Spinal cord (tissue), 9 donors: ENCODE measurements at regions not wholly inside any gene's neighbourhood (a gene's known extent, or its start where the extent isn't known, plus 50 kb on each side); places are given as distances from the start of the nearest gene placed in this dataset.

Experiments
- DNase-seq, 6 donors: peaks; one replicate each; pipeline versions ENCODE4 v3.0.0 to v3.0.0-alpha.2; 2013 to 2015; ENCODE audit warnings: low spot score in 6 of 6, low read depth in 4 of 6
- H3K27ac ChIP-seq: one replicate; pipeline ENCODE4 v1.5.1; 2013; ENCODE audit warnings: low read depth, low read length, control low read depth
- H3K27me3 ChIP-seq: one replicate; pipeline ENCODE4 v1.6.1; 2013; ENCODE audit warnings: low read length; ENCODE audit not compliant: control insufficient read depth, insufficient read depth
- H3K36me3 ChIP-seq: one replicate; pipeline ENCODE4 v1.6.1; 2013; ENCODE audit warnings: low read length; ENCODE audit not compliant: control insufficient read depth, insufficient read depth
- H3K4me1 ChIP-seq: one replicate; pipeline ENCODE4 v1.6.1; 2013; ENCODE audit warnings: low read length; ENCODE audit not compliant: control insufficient read depth, insufficient read depth
- H3K4me3 ChIP-seq: one replicate; pipeline ENCODE4 v1.5.1; 2013; ENCODE audit warnings: low read depth, low read length, control low read depth
- H3K9me3 ChIP-seq: one replicate; pipeline ENCODE4 v1.6.1; 2013; ENCODE audit warnings: low read length; ENCODE audit not compliant: control insufficient read depth, insufficient read depth
- WGBS: methylation state at CpG from one replicate; pipeline ENCODE4 v1.1.5; 2013; ENCODE audit warnings: missing lambda C conversion rate; ENCODE audit not compliant: insufficient coverage; 5-methylcytosine and 5-hydroxymethylcytosine counted together
- donor health status: healthy.

GRCh38 chr5:23274171-23274570 is 233.2 kb upstream of the PRDM9 start:
- no peaks in the 10 kb centered on the region for H3K36me3 ChIP-seq
- no CpG with 5 or more reads among the region's 3 CpGs for WGBS
- H3K4me1 ChIP-seq: no peaks in the 10 kb centered on the region
- no peak overlapping the region for H3K27ac ChIP-seq
- H3K9me3 ChIP-seq: no peaks in the 10 kb centered on the region
- peak in 1 of 6 donors; percentile 2 for DNase-seq
- H3K27me3 ChIP-seq: no peaks in the 10 kb centered on the region
- no peak overlapping the region for H3K4me3 ChIP-seq

GRCh38 chr5:23269981-23270380 is 237.4 kb upstream of the PRDM9 start:
- Histone ChIP-seq H3K27ac (no peak overlapping the region), H3K4me3 (no peak overlapping the region), H3K9me3 (no peaks in the 10 kb centered on the region), H3K27me3 (no peaks in the 10 kb centered on the region), H3K36me3 (no peaks in the 10 kb centered on the region), H3K4me1 (no peaks in the 10 kb centered on the region)
- WGBS: 100% methylated on average over 1 of the region's 2 CpGs
- DNase-seq: no peak

- no peak for DNase-seq
- 63% methylated on average over 7 of the region's 10 CpGs for WGBS
- H3K27ac ChIP-seq: no peak overlapping the region
- no peaks in the 10 kb centered on the region for H3K9me3 ChIP-seq
- H3K4me3 ChIP-seq: no peak overlapping the region
- no peaks in the 10 kb centered on the region for H3K27me3 ChIP-seq
- no peaks in the 10 kb centered on the region for H3K36me3 ChIP-seq
- H3K4me1 ChIP-seq: no peaks in the 10 kb centered on the region
These were observed 239.3 kb upstream of the PRDM9 start for GRCh38 chr5:23268136-23268535.

- Histone ChIP-seq H3K27ac (no peak overlapping the region), H3K27me3 (no peaks in the 10 kb centered on the region), H3K9me3 (no peaks in the 10 kb centered on the region), H3K36me3 (no peaks in the 10 kb centered on the region), H3K4me3 (no peak overlapping the region), H3K4me1 (no peaks in the 10 kb centered on the region)
- DNase-seq: no peak
- no CpG with 5 or more reads among the region's 1 CpG for WGBS
These were observed 246.8 kb upstream of the PRDM9 start for GRCh38 chr5:23260621-23261020.

GRCh38 chr5:23257656-23258055 is 249.8 kb upstream of the PRDM9 start:
- Histone ChIP-seq H3K27me3 (no peaks in the 10 kb centered on the region), H3K9me3 (no peaks in the 10 kb centered on the region), H3K4me3 (no peak overlapping the region), H3K4me1 (no peaks in the 10 kb centered on the region), H3K36me3 (no peaks in the 10 kb centered on the region), H3K27ac (no peak overlapping the region)
- no peak for DNase-seq

GRCh38 chr5:23253621-23254198 is 253.7 kb upstream of the PRDM9 start:
- no peaks in the 10 kb centered on the region for H3K4me1 ChIP-seq
- H3K4me3 ChIP-seq: no peak overlapping the region
- no peaks in the 10 kb centered on the region for H3K27me3 ChIP-seq
- H3K9me3 ChIP-seq: no peaks in the 10 kb centered on the region
- peak in 1 of 6 donors; percentile 8 for DNase-seq
- no peaks in the 10 kb centered on the region for H3K36me3 ChIP-seq
- H3K27ac ChIP-seq: no peak overlapping the region
- WGBS: 100% methylated on average over 1 of the region's 1 CpG

- H3K4me1 ChIP-seq: no peaks in the 10 kb centered on the region
- no peak for DNase-seq
- WGBS: no CpG with 5 or more reads among the region's 2 CpGs
- no peak overlapping the region for H3K4me3 ChIP-seq
- H3K9me3 ChIP-seq: no peaks in the 10 kb centered on the region
- no peak overlapping the region for H3K27ac ChIP-seq
- H3K27me3 ChIP-seq: no peaks in the 10 kb centered on the region
- H3K36me3 ChIP-seq: no peaks in the 10 kb centered on the region
These were observed 264.5 kb upstream of the PRDM9 start for GRCh38 chr5:23242891-23243290.

GRCh38 chr5:23235246-23235645 is 272.2 kb upstream of the PRDM9 start:
- no peak for DNase-seq
- H3K4me1 ChIP-seq: no peaks in the 10 kb centered on the region
- no CpG with 5 or more reads among the region's 1 CpG for WGBS
- no peaks in the 10 kb centered on the region for H3K36me3 ChIP-seq
- no peaks in the 10 kb centered on the region for H3K27me3 ChIP-seq
- H3K9me3 ChIP-seq: no peaks in the 10 kb centered on the region
- no peak overlapping the region for H3K4me3 ChIP-seq
- H3K27ac ChIP-seq: no peak overlapping the region

GRCh38 chr5:23234197-23234596 is 273.2 kb upstream of the PRDM9 start:
- 36% methylated on average over 3 of the region's 4 CpGs for WGBS
- no peak overlapping the region for H3K27ac ChIP-seq
- H3K4me1 ChIP-seq: no peaks in the 10 kb centered on the region
- no peaks in the 10 kb centered on the region for H3K9me3 ChIP-seq
- no peaks in the 10 kb centered on the region for H3K36me3 ChIP-seq
- DNase-seq: no peak
- no peaks in the 10 kb centered on the region for H3K27me3 ChIP-seq
- H3K4me3 ChIP-seq: no peak overlapping the region

- Histone ChIP-seq H3K4me1 (no peaks in the 10 kb centered on the region), H3K4me3 (no peak overlapping the region), H3K36me3 (no peaks in the 10 kb centered on the region), H3K9me3 (no peaks in the 10 kb centered on the region), H3K27me3 (no peaks in the 10 kb centered on the region), H3K27ac (no peak overlapping the region)
- DNase-seq: no peak
These were observed 283.6 kb upstream of the PRDM9 start for GRCh38 chr5:23223846-23224245.
